H1 (cell line): ENCODE measurements at regions not wholly inside any gene's neighbourhood (a gene's known extent, or its start where the extent isn't known, plus 50 kb on each side); places are given as distances from the start of the nearest gene placed in this dataset.
A peak's percentile ranks its signal among the peaks of the same experiment; 100 is the strongest.

Experiments used
- CTCF ChIA-PET: fragments of 300-600 bp; sonication (Branson Sonifier 250); formaldehyde crosslinking; loops from one replicate; lab custom pipeline; 2021; ENCODE audit not compliant: partially characterized antibody; lab: Charles Lee
- POLR2A ChIA-PET: fragments of 300-600 bp; sonication (Branson Sonifier 250); formaldehyde crosslinking; loops from one replicate; lab custom pipeline; 2021; ENCODE audit warnings: inconsistent platforms; ENCODE audit not compliant: partially characterized antibody; lab: Charles Lee
- DNase-seq, 2 experiments: peaks; one replicate each; pipeline versions ENCODE4 v3.0.0 to v3.0.0-alpha.2; 2010 to 2022; ENCODE audit warnings: low spot score in 2 of 2, low read depth in 1 of 2, mixed read lengths in 1 of 2
- FAIRE-seq: peaks from 2 replicates; lab custom pipeline; 2011; peaks lifted over from hg19 to GRCh38; lab: Jason Lieb, UNC
- H2AFZ ChIP-seq: 2 replicates; pipeline ENCODE4 v1.8.1; 2012; ENCODE audit warnings: low read length, inconsistent platforms
- H2AK5ac ChIP-seq: 2 replicates; pipeline ENCODE4 v1.6.1; 2013; ENCODE audit warnings: low read depth, low read length
- H2BK120ac ChIP-seq: replicated peaks from 2 replicates; pipeline ENCODE3; 2013; ENCODE audit warnings: low read depth, low read length, inconsistent platforms
- H2BK12ac ChIP-seq: 2 replicates; pipeline ENCODE4 v1.6.1; 2013; ENCODE audit warnings: low read depth, low read length
- H2BK15ac ChIP-seq: 2 replicates; pipeline ENCODE4 v1.6.1; 2013; ENCODE audit warnings: low read length
- H2BK20ac ChIP-seq: 2 replicates; pipeline ENCODE4 v1.6.1; 2013; ENCODE audit warnings: low read length
- H2BK5ac ChIP-seq: 2 replicates; pipeline ENCODE4 v1.6.1; 2013; ENCODE audit warnings: low read depth, low read length
- H3K14ac ChIP-seq: 2 replicates; pipeline ENCODE4 v1.6.1; 2013; ENCODE audit warnings: inconsistent platforms; ENCODE audit not compliant: insufficient read length
- H3K18ac ChIP-seq: 2 replicates; pipeline ENCODE4 v1.6.1; 2013; ENCODE audit warnings: low read length; ENCODE audit errors: extremely low read depth
- H3K23ac ChIP-seq: 2 replicates; pipeline ENCODE4 v1.6.1; 2013; ENCODE audit warnings: inconsistent platforms; ENCODE audit not compliant: insufficient read length
- H3K23me2 ChIP-seq: 2 replicates; pipeline ENCODE4 v1.6.1; 2013; ENCODE audit warnings: low read depth, low read length
- H3K27ac ChIP-seq: 2 replicates; pipeline ENCODE4 v1.6.1; 2011; ENCODE audit warnings: low read depth, low read length, inconsistent platforms
- H3K27me3 ChIP-seq, 4 experiments: replicated peaks in 1 of 4; 1 replicate in 1 of 4; 2 replicates in 3 of 4; pipeline versions ENCODE4 v1.6.1 to v1.8.1; 2011 to 2013; ENCODE audit warnings: low read length in 3 of 4, mild to moderate bottlenecking in 3 of 4, inconsistent platforms in 2 of 4, mixed read lengths in 2 of 4, moderate library complexity in 1 of 4; ENCODE audit not compliant: control insufficient read depth in 3 of 4, insufficient read depth in 3 of 4; ENCODE audit errors: extremely low read depth in 1 of 4
- H3K36me3 ChIP-seq, 4 experiments: 2 replicates each; pipeline versions ENCODE4 v1.6.1 to v1.8.1; 2011 to 2013; ENCODE audit warnings: mild to moderate bottlenecking in 4 of 4, low read length in 3 of 4, moderate library complexity in 2 of 4, control low read depth in 1 of 4, inconsistent platforms in 1 of 4; ENCODE audit not compliant: insufficient read depth in 4 of 4, control insufficient read depth in 2 of 4
- H3K4ac ChIP-seq: replicated peaks from 2 replicates; pipeline ENCODE3; 2013; ENCODE audit warnings: low read length, low read depth, mixed read lengths, inconsistent platforms; ENCODE audit not compliant: insufficient read length
- H3K4me1 ChIP-seq, 4 experiments: replicated peaks in 1 of 4; 1 replicate in 1 of 4; 2 replicates in 3 of 4; pipeline versions ENCODE4 v1.6.1 to v1.8.1; 2011 to 2013; ENCODE audit warnings: low read length in 3 of 4, inconsistent platforms in 2 of 4, mixed read lengths in 1 of 4; ENCODE audit not compliant: insufficient read depth in 4 of 4, control insufficient read depth in 3 of 4
- H3K4me2 ChIP-seq, 2 experiments: 2 replicates each; pipeline versions ENCODE4 v1.6.1 to v1.8.1; 2011 to 2013; ENCODE audit warnings: low read depth in 2 of 2, low read length in 2 of 2, control low read depth in 1 of 2, inconsistent platforms in 1 of 2, mild to moderate bottlenecking in 1 of 2; ENCODE audit not compliant: insufficient read depth in 1 of 2
- H3K4me3 ChIP-seq, 4 experiments: fragments of 200-600, 300-600 bp in 1 of 4; sonication (generic), shearing (Covaris generic), sonication (Bioruptor Twin) in 1 of 4; 2 replicates each; pipeline versions ENCODE4 v1.5.1 to v1.8.1; 2011 to 2016; ENCODE audit warnings: low read length in 4 of 4, low read depth in 3 of 4, control low read depth in 2 of 4, inconsistent platforms in 2 of 4, mild to moderate bottlenecking in 2 of 4, mixed read lengths in 1 of 4, moderate library complexity in 1 of 4; ENCODE audit not compliant: insufficient read depth in 2 of 4; ENCODE audit errors: extremely low read depth in 1 of 4
- H3K56ac ChIP-seq: replicated peaks from 2 replicates; pipeline ENCODE3; 2013; ENCODE audit warnings: low read depth, mild to moderate bottlenecking, mixed read lengths, low read length, inconsistent platforms; ENCODE audit not compliant: insufficient read length
- H3K79me1 ChIP-seq: 2 replicates; pipeline ENCODE4 v1.6.1; 2013; ENCODE audit warnings: low read depth, low read length, control low read depth
- H3K79me2 ChIP-seq, 2 experiments: 2 replicates each; pipeline versions ENCODE4 v1.6.1 to v1.8.1; 2012 to 2013; ENCODE audit warnings: low read length in 2 of 2, mild to moderate bottlenecking in 2 of 2, inconsistent platforms in 1 of 2; ENCODE audit not compliant: insufficient read depth in 2 of 2, control insufficient read depth in 1 of 2
- H3K9ac ChIP-seq, 4 experiments: replicated peaks in 1 of 4; 1 replicate in 1 of 4; 2 replicates in 3 of 4; pipeline versions ENCODE4 v1.6.1 to v1.8.1; 2011 to 2013; ENCODE audit warnings: low read depth in 3 of 4, low read length in 3 of 4, control low read depth in 2 of 4, mild to moderate bottlenecking in 2 of 4, moderate library complexity in 2 of 4, inconsistent platforms in 1 of 4; ENCODE audit errors: extremely low read depth in 1 of 4
- H3K9me3 ChIP-seq, 2 experiments: 2 replicates each; pipeline versions ENCODE4 v1.6.1 to v1.8.1; 2012 to 2013; ENCODE audit warnings: mild to moderate bottlenecking in 2 of 2, moderate library complexity in 2 of 2, control low read depth in 1 of 2, inconsistent platforms in 1 of 2, low read depth in 1 of 2, low read length in 1 of 2, mixed read lengths in 1 of 2; ENCODE audit not compliant: insufficient read depth in 2 of 2
- H4K20me1 ChIP-seq, 2 experiments: replicated peaks in 1 of 2; 2 replicates each; pipeline versions ENCODE3 to v1.8.1; 2011 to 2013; ENCODE audit warnings: inconsistent platforms in 2 of 2, low read length in 2 of 2, mild to moderate bottlenecking in 1 of 2; ENCODE audit not compliant: insufficient read depth in 2 of 2, control insufficient read depth in 1 of 2
- H4K5ac ChIP-seq: 2 replicates; pipeline ENCODE4 v1.6.1; 2013; ENCODE audit warnings: low read length, low read depth, mixed read lengths, inconsistent platforms; ENCODE audit not compliant: insufficient read length
- H4K8ac ChIP-seq: 2 replicates; pipeline ENCODE4 v1.8.0; 2013; ENCODE audit warnings: mild to moderate bottlenecking, moderate library complexity, low read length, inconsistent platforms; ENCODE audit not compliant: insufficient read depth; ENCODE audit errors: extremely low read depth
- H4K91ac ChIP-seq: replicated peaks from 2 replicates; pipeline ENCODE3; 2013; ENCODE audit warnings: low read length, mixed read lengths, inconsistent platforms; ENCODE audit not compliant: insufficient read length
- CHD2 ChIP-seq: IDR thresholded peaks from 2 replicates; pipeline ENCODE4 v1.6.1; 2012; ENCODE audit warnings: low read length, improper control_type of control experiment
- CTBP2 ChIP-seq: IDR thresholded peaks from 2 replicates; pipeline ENCODE4 v1.7.0; 2011; ENCODE audit warnings: borderline replicate concordance, mild to moderate bottlenecking, moderate library complexity, mixed read lengths, low read length; ENCODE audit not compliant: insufficient read depth, insufficient read length
- EZH2 ChIP-seq: fragments of 200-600 bp; sonication (generic); IDR thresholded peaks from 2 replicates; pipeline ENCODE4 v1.7.1; 2012; ENCODE audit warnings: low read depth, mild to moderate bottlenecking, moderate library complexity, low read length, inconsistent platforms; ENCODE audit not compliant: severe bottlenecking
- HDAC6 ChIP-seq: IDR thresholded peaks from one replicate; pipeline ENCODE4 v1.7.1; 2012; ENCODE audit warnings: low read depth, mild to moderate bottlenecking, inconsistent platforms, low read length, moderate library complexity
- JUN ChIP-seq: IDR thresholded peaks from 2 replicates; pipeline ENCODE4 v1.6.1; 2011; ENCODE audit warnings: low read depth, mild to moderate bottlenecking, improper control_type of control experiment, low read length
- JUND ChIP-seq: IDR thresholded peaks from 2 replicates; pipeline ENCODE4 v1.6.1; 2011; ENCODE audit warnings: mild to moderate bottlenecking, improper control_type of control experiment, low read length
- RAD21 ChIP-seq, 2 experiments: IDR thresholded peaks in 1 of 2; conservative IDR thresholded peaks in 1 of 2; 2 replicates each; pipeline ENCODE4 v1.6.1; 2011; ENCODE audit warnings: low read depth in 2 of 2, low read length in 2 of 2, improper control_type of control experiment in 1 of 2, inconsistent platforms in 1 of 2, mild to moderate bottlenecking in 1 of 2, moderate library complexity in 1 of 2
- RNF2 ChIP-seq: fragments of 200-900, 300-1000 bp; sonication (generic); IDR thresholded peaks from 2 replicates; pipeline ENCODE4 v1.7.1; 2016; ENCODE audit warnings: borderline replicate concordance, low read depth, mild to moderate bottlenecking, antibody characterized with exemption, low read length; ENCODE audit not compliant: poor library complexity, severe bottlenecking; ENCODE audit errors: missing control alignments
- SAP30 ChIP-seq: fragments of 300-600 bp; sonication (generic); IDR thresholded peaks from 2 replicates; pipeline ENCODE4 v1.7.1; 2012; ENCODE audit warnings: low read length, moderate library complexity, mild to moderate bottlenecking, inconsistent platforms; ENCODE audit not compliant: insufficient read depth, insufficient replicate concordance
- SIRT6 ChIP-seq: IDR thresholded peaks from one replicate; pipeline ENCODE4 v1.7.1; 2012; ENCODE audit warnings: low read length, inconsistent platforms
- SP2 ChIP-seq: IDR thresholded peaks from 2 replicates; pipeline ENCODE4 v1.6.1; 2012; ENCODE audit warnings: mild to moderate bottlenecking, low read length, inconsistent platforms
- SP4 ChIP-seq: IDR thresholded peaks from 2 replicates; pipeline ENCODE4 v1.6.1; 2012; ENCODE audit warnings: low read length, inconsistent platforms
- SRF ChIP-seq: IDR thresholded peaks from 2 replicates; pipeline ENCODE4 v1.6.1; 2011; ENCODE audit warnings: mild to moderate bottlenecking, low read depth, low read length, moderate library complexity
- TBP ChIP-seq: IDR thresholded peaks from 2 replicates; pipeline ENCODE4 v1.6.1; 2011; ENCODE audit warnings: low read depth, low read length, improper control_type of control experiment
- ZNF274 ChIP-seq: IDR thresholded peaks from 2 replicates; pipeline ENCODE4 v1.7.0; 2012; ENCODE audit warnings: low read length, borderline replicate concordance; ENCODE audit errors: extremely low read depth
- WGBS, 2 experiments: shearing (Covaris generic) in 1 of 2; methylation state at CpG; one replicate each; pipeline versions ENCODE4 v1.1.6 to v1.1.7; 2013 to 2015; ENCODE audit warnings: low lambda C conversion rate in 2 of 2, mixed read lengths in 2 of 2, inconsistent platforms in 1 of 2, low coverage in 1 of 2, missing lambda C conversion rate in 1 of 2; ENCODE audit not compliant: insufficient replicate concordance in 2 of 2, insufficient coverage in 1 of 2, insufficient read length in 1 of 2; ENCODE audit errors: extremely low coverage in 1 of 2, missing lambda C conversion rate in 1 of 2; 5-methylcytosine and 5-hydroxymethylcytosine counted together

DNA sequence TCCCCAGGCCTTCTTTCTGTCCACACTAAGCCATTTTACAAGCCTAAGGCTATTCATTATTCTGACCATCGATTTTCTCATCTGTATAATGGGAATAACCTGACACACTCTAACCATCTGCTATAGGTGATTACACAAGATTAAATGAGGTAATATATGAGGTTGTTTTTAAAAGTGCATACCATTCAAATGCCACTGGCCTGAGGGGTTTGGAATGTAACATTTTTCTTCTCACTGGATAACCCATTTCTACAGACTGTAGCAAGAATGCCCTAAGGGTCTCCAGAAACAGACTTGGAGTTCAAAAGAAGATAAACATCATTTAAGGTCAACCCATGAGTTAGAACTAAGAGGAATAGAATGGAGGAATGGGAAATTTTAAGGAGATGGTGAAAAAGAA is 111.7 kb upstream of the SETBP1 start:
- Histone ChIP-seq H3K79me2 (no peaks in the 10 kb centered on the region), H3K23me2 (peaks cover 2% of the 10 kb centered on the region; the same call in 1 of the 2 replicates), H2AK5ac (no peak overlapping the region), H3K27ac (no peak overlapping the region), H2AFZ (no peak overlapping the region), H3K14ac (no peak overlapping the region), H3K18ac (no peak overlapping the region), H3K9ac (no peak overlapping the region), H2BK120ac (no peak overlapping the region), H3K4me2 (0 out of 4 replicates have a peak overlapping the region, but pooled peaks of 1 of the 2 experiments have one; percentile 8), H2BK5ac (no peak overlapping the region), H3K4me3 (no peak overlapping the region), H3K36me3 (no peaks in the 10 kb centered on the region), H4K91ac (no peak overlapping the region), H3K27me3 (no peaks in the 10 kb centered on the region), H2BK15ac (no peak overlapping the region), H3K4ac (no peak overlapping the region), H4K20me1 (no peaks in the 10 kb centered on the region), H2BK12ac (no peak overlapping the region), H4K8ac (no peak overlapping the region), H3K23ac (no peak overlapping the region), H4K5ac (no peak overlapping the region), H3K56ac (no peak overlapping the region), H3K9me3 (no peaks in the 10 kb centered on the region), H2BK20ac (no peak overlapping the region), H3K4me1 (peaks cover 0 to 8% (median 2%) of the 10 kb centered on the region in 4 experiments; a peak in 2 of 7 replicates), H3K79me1 (no peaks in the 10 kb centered on the region)
- no peak for DNase-seq
- FAIRE-seq, result no peak
- ChIA-PET CTCF (interaction anchor here (1.2 to 2.8 kb wide), 2 partner anchors 10 to 16 kb away, joined by 3 to 24 read pairs; no protein-coding TSS in a partner anchor), POLR2A (no interaction called here)
- 91% methylated on average over 1 of the region's 1 CpG; no CpG with 5 or more reads in 1 of the 2 experiments for WGBS, 2 experiments
- TF ChIP-seq SIRT6, result no peak
- TF ChIP-seq ZNF274, result no peak
- no peak for TF ChIP-seq EZH2
- TF ChIP-seq RAD21 (IDR thresholded peaks at IDR 0.05 in 1 of 2, conservative IDR thresholded peaks at IDR 0.05 in 1 of 2; ENCODE audit: low read depth in 2 of 2, low read length in 2 of 2), result no peak
- no peak for TF ChIP-seq SAP30
- TF ChIP-seq JUN, result no peak
- no peak for TF ChIP-seq SRF
- TF ChIP-seq HDAC6, result no peak
- TF ChIP-seq TBP, result no peak
- TF ChIP-seq SP2, result no peak
- no peak for TF ChIP-seq SP4
- no peak for TF ChIP-seq JUND
- no peak for TF ChIP-seq CTBP2
- no peak for TF ChIP-seq CHD2
- no peak for TF ChIP-seq RNF2
